WI38 (cell line): ENCODE measurements at regions not wholly inside any gene's neighbourhood (a gene's known extent, or its start where the extent isn't known, plus 50 kb on each side); places are given as distances from the start of the nearest gene placed in this dataset.

Source experiments
- H3K4me3 ChIP-seq: 2 replicates; pipeline ENCODE4 v1.5.1; 2011; ENCODE audit warnings: low read depth, mild to moderate bottlenecking, control low read depth, low read length
- TF ChIP-seq, protein P1 (sequence below): IDR thresholded peaks from 2 replicates; pipeline ENCODE4 v1.5.1; 2012; ENCODE audit warnings: low read depth, mild to moderate bottlenecking, control low read depth, low read length

DNA sequence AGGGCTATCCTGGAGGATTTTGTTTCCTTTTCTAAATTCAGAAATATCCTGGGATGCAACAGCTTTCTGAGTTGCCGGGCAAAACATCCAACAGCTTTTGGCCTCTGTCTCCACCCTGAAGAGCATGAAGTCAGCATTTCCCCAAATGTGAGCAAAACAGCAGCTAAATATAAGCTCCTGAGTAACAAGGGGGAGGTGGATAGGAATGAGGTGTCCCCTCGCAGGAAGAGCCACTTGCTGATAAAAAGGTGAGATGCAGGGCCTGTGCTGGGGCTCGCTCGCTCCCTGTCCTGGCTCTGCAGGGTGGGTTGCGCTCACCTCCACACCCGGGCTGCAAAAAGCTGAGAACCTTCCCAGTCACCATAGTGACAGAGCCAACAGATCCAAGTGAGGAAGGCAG, 264.3 kb downstream of the ZEB1 start:
- no peak overlapping the region for H3K4me3 ChIP-seq
- TF ChIP-seq, protein P1, sequence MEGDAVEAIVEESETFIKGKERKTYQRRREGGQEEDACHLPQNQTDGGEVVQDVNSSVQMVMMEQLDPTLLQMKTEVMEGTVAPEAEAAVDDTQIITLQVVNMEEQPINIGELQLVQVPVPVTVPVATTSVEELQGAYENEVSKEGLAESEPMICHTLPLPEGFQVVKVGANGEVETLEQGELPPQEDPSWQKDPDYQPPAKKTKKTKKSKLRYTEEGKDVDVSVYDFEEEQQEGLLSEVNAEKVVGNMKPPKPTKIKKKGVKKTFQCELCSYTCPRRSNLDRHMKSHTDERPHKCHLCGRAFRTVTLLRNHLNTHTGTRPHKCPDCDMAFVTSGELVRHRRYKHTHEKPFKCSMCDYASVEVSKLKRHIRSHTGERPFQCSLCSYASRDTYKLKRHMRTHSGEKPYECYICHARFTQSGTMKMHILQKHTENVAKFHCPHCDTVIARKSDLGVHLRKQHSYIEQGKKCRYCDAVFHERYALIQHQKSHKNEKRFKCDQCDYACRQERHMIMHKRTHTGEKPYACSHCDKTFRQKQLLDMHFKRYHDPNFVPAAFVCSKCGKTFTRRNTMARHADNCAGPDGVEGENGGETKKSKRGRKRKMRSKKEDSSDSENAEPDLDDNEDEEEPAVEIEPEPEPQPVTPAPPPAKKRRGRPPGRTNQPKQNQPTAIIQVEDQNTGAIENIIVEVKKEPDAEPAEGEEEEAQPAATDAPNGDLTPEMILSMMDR = no peak

DNA sequence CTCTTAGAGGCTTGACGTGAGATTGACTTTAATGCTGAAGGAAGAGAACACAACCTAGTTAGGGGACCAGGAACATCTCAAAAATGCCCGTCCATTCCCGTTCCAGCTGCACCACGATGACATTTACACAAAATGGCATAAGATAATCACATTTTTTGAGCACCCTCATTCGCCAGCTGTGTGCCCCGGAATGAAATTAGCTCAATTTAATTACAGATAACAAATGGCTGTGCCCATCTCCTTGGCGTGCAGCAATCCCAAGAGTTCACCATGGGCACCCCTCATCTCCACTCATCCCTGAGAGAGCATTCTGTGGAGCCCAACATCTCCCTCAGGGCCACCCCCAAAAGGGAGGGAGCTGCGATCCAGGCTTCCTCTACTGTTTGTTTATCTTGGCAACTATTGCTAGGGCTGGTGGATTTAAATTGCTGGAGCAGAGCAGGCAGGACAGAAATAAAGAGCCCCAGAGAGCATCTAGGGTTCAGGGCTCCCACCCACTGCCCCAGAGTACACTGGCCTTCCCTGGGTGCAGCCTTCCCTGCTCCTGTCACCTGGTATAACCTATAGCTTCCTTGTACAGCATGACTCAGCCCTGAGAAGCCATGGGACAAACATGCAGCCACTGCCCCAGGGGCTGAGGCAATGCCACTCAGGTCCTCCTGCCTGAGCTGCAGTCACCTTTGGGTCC, 263.5 kb downstream of the ZEB1 start:
- TF ChIP-seq, protein P1 = no peak

DNA sequence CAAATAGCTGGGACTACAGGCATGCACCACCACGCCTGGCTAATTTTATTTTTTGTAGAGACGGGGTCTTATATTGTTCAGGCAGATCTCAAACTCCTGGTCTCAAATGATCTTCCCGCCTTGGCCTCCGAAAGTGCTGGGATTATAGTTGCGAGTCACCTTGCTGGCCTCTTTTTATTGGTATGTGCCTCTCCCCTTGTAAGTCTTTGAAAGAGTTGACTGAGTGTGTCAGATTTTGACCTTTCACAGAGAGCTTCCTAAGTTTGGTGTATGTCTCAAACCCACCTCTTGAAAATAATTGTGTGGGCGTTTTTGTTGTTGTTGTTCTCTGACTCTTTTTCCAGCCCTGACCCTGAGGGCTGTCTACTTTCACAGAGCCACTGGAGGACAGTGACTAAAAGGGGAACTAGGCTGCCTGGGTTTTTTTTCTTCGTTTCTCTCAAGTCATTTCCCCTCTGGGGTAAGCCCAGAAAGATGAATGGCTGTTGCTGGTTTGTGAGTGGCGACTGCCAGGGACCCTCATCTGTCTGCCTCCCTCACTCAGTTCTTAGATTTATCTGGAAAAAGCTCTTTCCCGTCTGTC, 262.8 kb downstream of the ZEB1 start:
- TF ChIP-seq, protein P1 = no peak
- H3K4me3 ChIP-seq = no peak overlapping the region

More for the DNA sequence above, 263.5 kb downstream of the ZEB1 start:
- H3K4me3 ChIP-seq = no peak overlapping the region

DNA sequence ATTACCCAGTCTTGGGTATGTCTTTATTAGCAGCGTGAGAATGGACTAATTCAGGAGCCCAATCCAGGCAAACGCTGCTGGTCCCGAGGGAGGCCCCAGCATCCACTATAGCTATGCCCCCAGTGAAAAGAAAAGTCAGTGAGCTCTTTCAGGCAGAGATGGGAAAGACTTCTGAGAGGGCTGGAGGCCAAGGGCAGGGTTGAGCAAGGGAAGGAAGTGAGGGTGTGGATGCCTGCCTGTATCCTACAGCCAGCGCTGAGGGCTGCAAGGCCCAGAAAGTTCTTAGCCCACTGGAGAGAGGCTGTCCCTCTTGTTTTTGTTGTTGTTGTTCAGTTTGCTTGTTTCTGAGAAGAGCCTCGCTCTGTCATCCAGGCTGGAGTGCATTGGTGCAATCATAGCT, 261.6 kb downstream of the ZEB1 start:
- TF ChIP-seq, protein P1 = no peak
- no peak overlapping the region for H3K4me3 ChIP-seq
